Endothelial cell of umbilical vein (primary cell): ENCODE measurements at regions not wholly inside any gene's neighbourhood (a gene's known extent, or its start where the extent isn't known, plus 50 kb on each side); places are given as distances from the start of the nearest gene placed in this dataset.

Experiments
- BruUV-seq: library from RNA; stranded (reverse); fragments of 400-500 nt; replicated peaks from 2 replicates; lab custom pipeline; 2021; lab: Mats Ljungman, UMichigan
- CTCF ChIA-PET: fragments of 300-600, 350-600 bp; sonication (Branson Sonifier 250); formaldehyde crosslinking; loops from one replicate; lab custom pipeline; 2021; ENCODE audit warnings: antibody characterized with exemption, inconsistent platforms; lab: Charles Lee
- POLR2A ChIA-PET: fragments of 300-600, 350-600 bp; sonication (Branson Sonifier 250); formaldehyde crosslinking; loops from one replicate; lab custom pipeline; 2021; ENCODE audit warnings: antibody characterized with exemption, inconsistent platforms; lab: Charles Lee
- DNase-seq: peaks from one replicate; pipeline ENCODE4 v3.0.0-alpha.2; 2011; ENCODE audit warnings: low read depth, low spot score
- FAIRE-seq: peaks from 2 replicates; lab custom pipeline; 2011; peaks lifted over from hg19 to GRCh38; lab: Jason Lieb, UNC
- H2AFZ ChIP-seq: 2 replicates; pipeline ENCODE4 v1.6.0; 2012; ENCODE audit warnings: low read depth, low read length, control low read depth, inconsistent platforms
- H3K27ac ChIP-seq: 2 replicates; pipeline ENCODE4 v1.5.1; 2011; ENCODE audit warnings: low read depth, mild to moderate bottlenecking, control low read depth, low read length, moderate library complexity; ENCODE audit not compliant: insufficient read depth
- H3K27me3 ChIP-seq, 2 experiments: 2 replicates each; pipeline versions ENCODE4 v1.6.0 to v1.6.1; 2011; ENCODE audit warnings: low read length in 2 of 2, mixed read lengths in 1 of 2; ENCODE audit not compliant: control insufficient read depth in 2 of 2, insufficient read depth in 2 of 2
- H3K36me3 ChIP-seq, 2 experiments: 2 replicates in 1 of 2; 3 replicates in 1 of 2; pipeline ENCODE4 v1.5.1; 2011; ENCODE audit warnings: low read length in 2 of 2, mild to moderate bottlenecking in 1 of 2, moderate library complexity in 1 of 2; ENCODE audit not compliant: control insufficient read depth in 2 of 2, insufficient read depth in 2 of 2; ENCODE audit errors: extremely low read depth in 1 of 2
- H3K4me1 ChIP-seq: 3 replicates; pipeline ENCODE4 v1.5.1; 2011; ENCODE audit warnings: mild to moderate bottlenecking, low read length; ENCODE audit not compliant: control insufficient read depth, insufficient read depth; ENCODE audit errors: extremely low read depth
- H3K4me2 ChIP-seq: 2 replicates; pipeline ENCODE4 v1.6.1; 2011; ENCODE audit warnings: low read length, control low read depth, mixed read lengths; ENCODE audit not compliant: insufficient read depth
- H3K4me3 ChIP-seq, 3 experiments: fragments of 200-600 bp in 1 of 3; sonication (generic), shearing (Covaris generic) in 1 of 3; replicated peaks in 1 of 3; 2 replicates each; pipeline ENCODE4 v1.5.1; 2011 to 2016; ENCODE audit warnings: control low read depth in 3 of 3, low read length in 3 of 3, mild to moderate bottlenecking in 2 of 3, inconsistent platforms in 1 of 3, low read depth in 1 of 3, moderate library complexity in 1 of 3; ENCODE audit not compliant: insufficient read depth in 1 of 3
- H3K79me2 ChIP-seq: 2 replicates; pipeline ENCODE4 v1.6.0; 2012; ENCODE audit warnings: low read length, inconsistent platforms; ENCODE audit not compliant: control insufficient read depth, insufficient read depth
- H3K9ac ChIP-seq: replicated peaks from 2 replicates; pipeline ENCODE3; 2011; ENCODE audit warnings: low read length, control low read depth; ENCODE audit not compliant: insufficient read depth; ENCODE audit errors: extremely low read depth
- H3K9me1 ChIP-seq: replicated peaks from 3 replicates; pipeline ENCODE4 v1.6.0; 2011; ENCODE audit warnings: mild to moderate bottlenecking, low read length; ENCODE audit not compliant: control insufficient read depth, insufficient read depth; ENCODE audit errors: extremely low read depth
- H3K9me3 ChIP-seq: replicated peaks from 2 replicates; pipeline ENCODE4 v1.5.1; 2012; ENCODE audit warnings: low read length, inconsistent platforms; ENCODE audit not compliant: control insufficient read depth, insufficient read depth
- H4K20me1 ChIP-seq: replicated peaks from 2 replicates; pipeline ENCODE3; 2011; ENCODE audit warnings: mild to moderate bottlenecking, low read length; ENCODE audit not compliant: control insufficient read depth, insufficient read depth; ENCODE audit errors: extremely low read depth
- CTCF ChIP-seq, 2 donors: IDR thresholded peaks; 1 replicate in 1 of 2; 2 replicates in 1 of 2; pipeline ENCODE4 v1.5.1; 2011; ENCODE audit warnings: low read length in 2 of 2, mild to moderate bottlenecking in 2 of 2, moderate library complexity in 2 of 2, control low read depth in 1 of 2, inconsistent platforms in 1 of 2, low read depth in 1 of 2; ENCODE audit not compliant: insufficient read depth in 1 of 2; ENCODE audit errors: extremely low read depth in 1 of 2
- EZH2 ChIP-seq: IDR thresholded peaks from 2 replicates; pipeline ENCODE4 v1.6.1; 2012; ENCODE audit warnings: borderline replicate concordance, low read depth, mild to moderate bottlenecking, moderate library complexity, low read length, inconsistent platforms; ENCODE audit not compliant: severe bottlenecking
- FOS ChIP-seq: IDR thresholded peaks from 2 replicates; pipeline ENCODE4 v1.6.1; 2011; ENCODE audit warnings: mild to moderate bottlenecking, low read length, moderate library complexity, borderline replicate concordance; ENCODE audit not compliant: insufficient read depth
- GATA2 ChIP-seq: IDR thresholded peaks from 2 replicates; pipeline ENCODE4 v1.7.0; 2011; ENCODE audit warnings: low read depth, mild to moderate bottlenecking, moderate library complexity, mixed read lengths, low read length; ENCODE audit not compliant: insufficient read length, insufficient read depth
- JUN ChIP-seq: IDR thresholded peaks from 2 replicates; pipeline ENCODE4 v1.6.1; 2011; ENCODE audit warnings: borderline replicate concordance, low read depth; ENCODE audit not compliant: insufficient read length, insufficient read depth
- MYC ChIP-seq: IDR thresholded peaks from one replicate; pipeline ENCODE4 v1.6.1; 2011; ENCODE audit warnings: mild to moderate bottlenecking, low read depth, low read length
- POLR2A ChIP-seq: IDR thresholded peaks from 2 replicates; pipeline ENCODE4 v1.6.1; 2012; ENCODE audit warnings: low read depth, mild to moderate bottlenecking, control low read depth, low read length
- POLR2AphosphoS5 ChIP-seq: IDR thresholded peaks from 2 replicates; pipeline ENCODE4 v1.6.1; 2012; ENCODE audit warnings: low read depth, mild to moderate bottlenecking, control low read depth, low read length, moderate library complexity; ENCODE audit not compliant: insufficient read depth
- dilution Hi-C: fragments of 300-500 bp; cut with MboI; formaldehyde crosslinking; loops from one replicate; pipeline ENCODE4 v1.15.0; 2019; ENCODE audit warnings: low sequenced_read_pairs; ENCODE audit not compliant: extremely low pct_ligation_motif_present
- intact Hi-C: fragments of 100-400 bp; cut with micrococcal nuclease; formaldehyde crosslinking; loops from one replicate; pipeline ENCODE4 v1.10.0; 2022
- TF ChIP-seq, protein P1 (sequence below): IDR thresholded peaks from 2 replicates; pipeline ENCODE4 v1.6.1; 2011; ENCODE audit not compliant: insufficient read depth, insufficient read length

- Histone ChIP-seq H3K4me1 (no peaks in the 10 kb centered on the region), H3K4me3 (no peak overlapping the region), H3K27ac (no peak overlapping the region), H3K4me2 (no peak overlapping the region), H3K36me3 (no peaks in the 10 kb centered on the region), H2AFZ (no peak overlapping the region), H4K20me1 (no peaks in the 10 kb centered on the region), H3K27me3 (no peaks in the 10 kb centered on the region), H3K79me2 (no peaks in the 10 kb centered on the region), H3K9me3 (no peaks in the 10 kb centered on the region), H3K9ac (no peak overlapping the region), H3K9me1 (no peaks in the 10 kb centered on the region)
- intact Hi-C loops, result loop anchor here (5.0 kb wide), 1 partner anchor 472 kb away; no protein-coding TSS in a partner anchor
- ChIA-PET CTCF (no interaction called here), POLR2A (no interaction called here)
- no peak for FAIRE-seq
- no peak for DNase-seq
- no TSS peak for BruUV-seq
- dilution Hi-C loops, result no loop called here
- TF ChIP-seq MYC, result no peak
Measured at GRCh38 chr2:7674606-7675005, 757.4 kb downstream of the RNF144A start.

GRCh38 chr2:7676714-7677113, 759.5 kb downstream of the RNF144A start:
- H3K79me2 ChIP-seq, result no peaks in the 10 kb centered on the region
- H3K27me3 ChIP-seq, result no peaks in the 10 kb centered on the region
- H3K4me1 ChIP-seq, result no peaks in the 10 kb centered on the region
- no peak overlapping the region for H3K4me2 ChIP-seq
- no peaks in the 10 kb centered on the region for H3K9me3 ChIP-seq
- H3K4me3 ChIP-seq, result no peak overlapping the region
- no peak for DNase-seq
- POLR2A ChIA-PET, result interaction anchor here (0.5 kb wide), 1 partner anchor 1025 kb away, joined by 3 read pairs; no protein-coding TSS in a partner anchor
- FAIRE-seq, result no peak
- no peaks in the 10 kb centered on the region for H3K9me1 ChIP-seq
- CTCF ChIA-PET, result no interaction called here
- TF ChIP-seq EZH2, result no peak
- no peak for TF ChIP-seq JUN
- no peak for TF ChIP-seq GATA2
- TF ChIP-seq, protein P1, sequence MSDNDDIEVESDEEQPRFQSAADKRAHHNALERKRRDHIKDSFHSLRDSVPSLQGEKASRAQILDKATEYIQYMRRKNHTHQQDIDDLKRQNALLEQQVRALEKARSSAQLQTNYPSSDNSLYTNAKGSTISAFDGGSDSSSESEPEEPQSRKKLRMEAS, result no peak
- no peak for TF ChIP-seq POLR2A
- TF ChIP-seq CTCF (IDR thresholded peaks at IDR 0.05; ENCODE audit: extremely low read depth in 1 of 2, insufficient read depth in 1 of 2, low read depth in 1 of 2, low read length in 2 of 2), result no peak
- TF ChIP-seq MYC, result no peak
- no peak for TF ChIP-seq POLR2AphosphoS5
- no peak for TF ChIP-seq FOS
- H3K9ac ChIP-seq, result no peak overlapping the region
- no peaks in the 10 kb centered on the region for H3K36me3 ChIP-seq
- no TSS peak for BruUV-seq
- dilution Hi-C loops (no loop called here), intact Hi-C loops (no loop called here)
- no peak overlapping the region for H2AFZ ChIP-seq
- H3K27ac ChIP-seq, result no peak overlapping the region
- H4K20me1 ChIP-seq, result no peaks in the 10 kb centered on the region
